Activated CD4-positive, alpha-beta T cell treated with anti-CD3 and anti-CD28 coated beads, Interleukin-2, amount 10 ng/mL, durations not matched to agents 7 days and 5 days (primary cell): ENCODE measurements at regions not wholly inside any gene's neighbourhood (a gene's known extent, or its start where the extent isn't known, plus 50 kb on each side); places are given as distances from the start of the nearest gene placed in this dataset.
"Not testable (repeated sequence)": the region's sequence is repeated elsewhere in the genome, so short reads cannot be mapped to it uniquely, and the experiment has no call there.

Source experiments
- CTCF ChIA-PET: fragments of 350-600 bp; sonication (Branson Sonifier 250); formaldehyde crosslinking; loops from one replicate; lab custom pipeline; 2021; ENCODE audit warnings: antibody characterized with exemption; lab: Charles Lee
- POLR2A ChIA-PET: fragments of 350-600 bp; sonication (Branson Sonifier 250); formaldehyde crosslinking; loops from one replicate; lab custom pipeline; 2021; ENCODE audit warnings: antibody characterized with exemption; lab: Charles Lee
- DNase-seq: peaks from one replicate; pipeline ENCODE4 v3.0.0-alpha.2; 2020
- H3K27ac Mint-ChIP-seq: one replicate; pipeline ENCODE4 v1.8.0; 2021; ENCODE audit warnings: mild to moderate bottlenecking, moderate library complexity, mixed read lengths
- H3K27me3 Mint-ChIP-seq: one replicate; pipeline ENCODE4 v1.8.0; 2021; ENCODE audit warnings: mixed read lengths
- H3K36me3 Mint-ChIP-seq: one replicate; pipeline ENCODE4 v1.8.0; 2021; ENCODE audit warnings: low read depth, mixed read lengths
- H3K4me1 Mint-ChIP-seq: one replicate; pipeline ENCODE4 v1.8.0; 2021; ENCODE audit warnings: mixed read lengths
- H3K4me3 Mint-ChIP-seq: one replicate; pipeline ENCODE4 v1.8.0; 2021; ENCODE audit warnings: mild to moderate bottlenecking, moderate library complexity, mixed read lengths
- H3K9me3 Mint-ChIP-seq: one replicate; pipeline ENCODE4 v1.8.0; 2021; ENCODE audit warnings: mixed read lengths

- H3K4me3 Mint-ChIP-seq: no peak overlapping the region
- no peak for DNase-seq
- ChIA-PET CTCF (no interaction called here), POLR2A (no interaction called here)
- no peaks in the 10 kb centered on the region for H3K9me3 Mint-ChIP-seq
- H3K27ac Mint-ChIP-seq: no peak overlapping the region
- H3K4me1 Mint-ChIP-seq: no peaks in the 10 kb centered on the region
- H3K36me3 Mint-ChIP-seq: no peaks in the 10 kb centered on the region
- H3K27me3 Mint-ChIP-seq: no peaks in the 10 kb centered on the region
These were observed 1878.4 kb downstream of the ARAP2 start for GRCh38 chr4:34365946-34366345.

GRCh38 chr4:34371676-34372075, 1872.6 kb downstream of the ARAP2 start:
- CTCF ChIA-PET: no interaction called here
- Mint-ChIP-seq H3K4me3 (no peak overlapping the region), H3K27ac (no peak overlapping the region), H3K9me3 (no peaks in the 10 kb centered on the region), H3K4me1 (no peaks in the 10 kb centered on the region), H3K36me3 (no peaks in the 10 kb centered on the region), H3K27me3 (no peaks in the 10 kb centered on the region)
- no peak for DNase-seq
- POLR2A ChIA-PET: no interaction called here

DNA sequence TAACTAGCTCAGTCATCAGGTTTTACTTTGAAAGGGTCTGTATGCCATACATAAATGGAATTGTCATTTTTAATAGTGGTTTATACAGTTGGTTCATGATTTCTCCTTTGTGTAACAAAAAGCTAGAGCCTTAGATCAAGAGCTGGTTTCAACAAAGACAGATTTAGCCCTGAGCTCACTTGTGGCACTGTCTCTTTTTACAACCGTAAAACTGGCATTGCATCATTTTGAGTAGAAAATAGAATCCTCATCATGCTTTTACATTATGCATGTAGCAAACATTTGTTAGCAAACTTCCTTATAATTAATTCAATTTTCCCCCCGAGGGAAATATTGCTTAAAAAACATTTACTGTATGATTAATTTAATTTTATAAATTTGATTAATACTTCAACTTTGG, 1871.5 kb downstream of the ARAP2 start:
- H3K4me3 Mint-ChIP-seq: no peak overlapping the region
- POLR2A ChIA-PET: no interaction called here
- H3K9me3 Mint-ChIP-seq: no peaks in the 10 kb centered on the region
- no peak for DNase-seq
- CTCF ChIA-PET: no interaction called here
- H3K36me3 Mint-ChIP-seq: no peaks in the 10 kb centered on the region
- no peak overlapping the region for H3K27ac Mint-ChIP-seq
- no peaks in the 10 kb centered on the region for H3K4me1 Mint-ChIP-seq
- H3K27me3 Mint-ChIP-seq: no peaks in the 10 kb centered on the region

- POLR2A ChIA-PET: no interaction called here
- no peaks in the 10 kb centered on the region for H3K36me3 Mint-ChIP-seq
- H3K9me3 Mint-ChIP-seq: no peaks in the 10 kb centered on the region
- no peaks in the 10 kb centered on the region for H3K4me1 Mint-ChIP-seq
- H3K27ac Mint-ChIP-seq: no peak overlapping the region
- CTCF ChIA-PET: no interaction called here
- H3K27me3 Mint-ChIP-seq: no peaks in the 10 kb centered on the region
- DNase-seq: no peak
- H3K4me3 Mint-ChIP-seq: no peak overlapping the region
These were observed 1870.9 kb downstream of the ARAP2 start for GRCh38 chr4:34373456-34373855.

GRCh38 chr4:34412233-34412632, 1832.1 kb downstream of the ARAP2 start:
- Mint-ChIP-seq H3K4me1 (no peaks in the 10 kb centered on the region), H3K36me3 (no peaks in the 10 kb centered on the region), H3K27me3 (no peaks in the 10 kb centered on the region), H3K4me3 (no peak overlapping the region), H3K27ac (no peak overlapping the region), H3K9me3 (peaks cover 8% of the 10 kb centered on the region)
- DNase-seq: no peak
- POLR2A ChIA-PET: no interaction called here
- CTCF ChIA-PET: no interaction called here

GRCh38 chr4:34412911-34413310, 1831.4 kb downstream of the ARAP2 start:
- ChIA-PET POLR2A (no interaction called here), CTCF (no interaction called here)
- no peak overlapping the region for H3K27ac Mint-ChIP-seq
- DNase-seq: no peak
- H3K4me3 Mint-ChIP-seq: no peak overlapping the region
- H3K27me3 Mint-ChIP-seq: no peaks in the 10 kb centered on the region
- peaks cover 8% of the 10 kb centered on the region for H3K9me3 Mint-ChIP-seq
- H3K36me3 Mint-ChIP-seq: no peaks in the 10 kb centered on the region
- no peaks in the 10 kb centered on the region for H3K4me1 Mint-ChIP-seq

DNA sequence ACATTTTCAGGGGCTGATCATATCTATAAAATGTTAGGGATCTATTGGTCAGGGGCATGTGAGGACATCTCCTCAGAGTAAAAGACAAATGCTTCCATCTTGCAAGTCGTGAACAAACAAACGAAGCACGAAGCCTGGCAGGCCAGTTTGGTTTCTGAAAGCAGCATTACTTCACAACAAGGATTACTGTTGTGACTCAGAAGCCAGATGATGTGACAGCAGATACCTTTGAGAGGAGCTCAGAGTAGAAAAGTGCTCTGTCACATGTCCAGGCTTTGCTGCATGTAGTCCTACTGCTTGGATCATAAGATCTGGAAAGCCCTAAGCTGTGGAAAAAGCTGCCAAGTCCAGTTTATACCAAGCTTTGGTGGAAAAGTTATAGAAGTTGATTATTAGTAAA, 1827.2 kb downstream of the ARAP2 start:
- H3K36me3 Mint-ChIP-seq: no peaks in the 10 kb centered on the region
- no peak overlapping the region for H3K27ac Mint-ChIP-seq
- no peak overlapping the region for H3K4me3 Mint-ChIP-seq
- CTCF ChIA-PET: no interaction called here
- peaks cover 7% of the 10 kb centered on the region for H3K9me3 Mint-ChIP-seq
- POLR2A ChIA-PET: no interaction called here
- no peaks in the 10 kb centered on the region for H3K27me3 Mint-ChIP-seq
- no peaks in the 10 kb centered on the region for H3K4me1 Mint-ChIP-seq
- no peak for DNase-seq

DNA sequence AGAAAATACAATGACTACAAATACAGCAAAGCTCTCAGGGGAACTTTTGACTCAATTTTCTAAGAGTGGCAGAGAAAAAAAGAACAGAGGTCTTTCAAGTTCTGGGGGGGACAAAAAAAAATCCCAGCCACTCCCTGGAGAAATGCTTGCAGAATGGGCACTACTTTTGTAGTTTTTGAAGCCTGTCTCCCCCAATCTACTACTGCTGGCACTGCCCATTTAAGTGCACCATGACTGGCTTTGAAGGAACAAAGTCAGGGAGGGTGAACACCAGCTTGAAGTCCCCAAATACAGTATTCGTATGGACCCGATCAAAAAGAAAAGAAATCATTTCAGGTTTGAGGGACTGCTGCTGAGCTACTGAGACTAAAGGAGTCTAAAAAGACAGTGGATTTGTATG, 1824.4 kb downstream of the ARAP2 start:
- ChIA-PET CTCF (no interaction called here), POLR2A (no interaction called here)
- no peaks in the 10 kb centered on the region for H3K36me3 Mint-ChIP-seq
- no peak for DNase-seq
- H3K4me3 Mint-ChIP-seq: no peak overlapping the region
- H3K9me3 Mint-ChIP-seq: peaks cover 3% of the 10 kb centered on the region
- no peaks in the 10 kb centered on the region for H3K4me1 Mint-ChIP-seq
- no peak overlapping the region for H3K27ac Mint-ChIP-seq
- no peaks in the 10 kb centered on the region for H3K27me3 Mint-ChIP-seq

GRCh38 chr4:34422472-34423175, 1821.7 kb downstream of the ARAP2 start:
- no peak overlapping the region for H3K27ac Mint-ChIP-seq
- H3K4me3 Mint-ChIP-seq: no peak overlapping the region
- no peaks in the 10 kb centered on the region for H3K36me3 Mint-ChIP-seq
- no peaks in the 10 kb centered on the region for H3K27me3 Mint-ChIP-seq
- ChIA-PET POLR2A (no interaction called here), CTCF (no interaction called here)
- H3K9me3 Mint-ChIP-seq: no peaks in the 10 kb centered on the region
- DNase-seq: no peak
- no peaks in the 10 kb centered on the region for H3K4me1 Mint-ChIP-seq

GRCh38 chr4:34432706-34433105, 1811.6 kb downstream of the ARAP2 start:
- DNase-seq: no peak
- Mint-ChIP-seq H3K4me3 (no peak overlapping the region), H3K9me3 (no peaks in the 10 kb centered on the region), H3K36me3 (no peaks in the 10 kb centered on the region), H3K27ac (no peak overlapping the region), H3K4me1 (no peaks in the 10 kb centered on the region), H3K27me3 (no peaks in the 10 kb centered on the region)
- POLR2A ChIA-PET: no interaction called here
- CTCF ChIA-PET: no interaction called here

- H3K27ac Mint-ChIP-seq, H3K9me3 Mint-ChIP-seq, H3K4me1 Mint-ChIP-seq, H3K4me3 Mint-ChIP-seq, CTCF ChIA-PET, H3K36me3 Mint-ChIP-seq, POLR2A ChIA-PET, DNase-seq, H3K27me3 Mint-ChIP-seq: not testable (repeated sequence)
These were observed 1809.9 kb downstream of the ARAP2 start for GRCh38 chr4:34434377-34434776.

DNA sequence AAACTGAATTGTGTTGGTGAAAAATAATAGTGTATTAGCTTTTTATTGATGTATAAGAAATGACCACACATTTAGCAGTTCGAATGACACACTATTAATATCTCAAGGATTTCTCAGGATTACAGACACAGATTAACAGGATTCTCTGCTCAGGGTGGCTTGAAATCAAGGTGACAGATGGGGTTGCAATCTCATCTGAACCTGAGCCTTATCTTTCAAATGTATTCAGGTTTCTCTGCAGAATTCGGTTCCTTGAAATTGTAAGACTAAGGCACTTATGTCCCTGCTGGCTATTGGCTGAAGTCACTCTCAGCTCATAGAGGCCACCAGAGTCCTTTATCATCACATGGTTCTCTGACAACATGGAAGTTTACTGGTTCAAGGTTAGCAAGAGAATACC, 1780.1 kb downstream of the ARAP2 start:
- no peaks in the 10 kb centered on the region for H3K9me3 Mint-ChIP-seq
- no peaks in the 10 kb centered on the region for H3K4me1 Mint-ChIP-seq
- ChIA-PET CTCF (no interaction called here), POLR2A (no interaction called here)
- no peaks in the 10 kb centered on the region for H3K36me3 Mint-ChIP-seq
- no peaks in the 10 kb centered on the region for H3K27me3 Mint-ChIP-seq
- H3K4me3 Mint-ChIP-seq: no peak overlapping the region
- no peak for DNase-seq
- H3K27ac Mint-ChIP-seq: no peak overlapping the region

DNA sequence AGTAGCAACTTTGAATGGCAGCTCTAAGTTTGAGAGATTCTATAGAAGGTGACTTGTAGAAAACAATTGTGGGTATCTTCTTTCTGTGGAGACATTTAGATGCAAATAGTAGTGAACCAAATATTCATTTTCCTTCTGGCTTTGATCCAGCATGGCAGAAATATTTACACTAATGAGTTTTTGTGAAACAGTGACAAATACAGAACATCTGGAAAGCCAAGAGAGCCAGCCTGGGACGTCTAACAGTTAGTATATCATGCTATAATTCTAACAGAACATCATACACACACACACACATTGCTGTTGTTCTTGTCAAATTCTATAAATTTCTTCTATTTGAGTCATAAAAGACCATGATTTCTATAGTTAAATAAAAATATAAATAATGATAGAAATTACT, 1777.9 kb downstream of the ARAP2 start:
- no peak overlapping the region for H3K27ac Mint-ChIP-seq
- no peak for DNase-seq
- no peaks in the 10 kb centered on the region for H3K9me3 Mint-ChIP-seq
- H3K36me3 Mint-ChIP-seq: no peaks in the 10 kb centered on the region
- H3K4me3 Mint-ChIP-seq: no peak overlapping the region
- no peaks in the 10 kb centered on the region for H3K4me1 Mint-ChIP-seq
- POLR2A ChIA-PET: no interaction called here
- CTCF ChIA-PET: no interaction called here
- H3K27me3 Mint-ChIP-seq: no peaks in the 10 kb centered on the region

DNA sequence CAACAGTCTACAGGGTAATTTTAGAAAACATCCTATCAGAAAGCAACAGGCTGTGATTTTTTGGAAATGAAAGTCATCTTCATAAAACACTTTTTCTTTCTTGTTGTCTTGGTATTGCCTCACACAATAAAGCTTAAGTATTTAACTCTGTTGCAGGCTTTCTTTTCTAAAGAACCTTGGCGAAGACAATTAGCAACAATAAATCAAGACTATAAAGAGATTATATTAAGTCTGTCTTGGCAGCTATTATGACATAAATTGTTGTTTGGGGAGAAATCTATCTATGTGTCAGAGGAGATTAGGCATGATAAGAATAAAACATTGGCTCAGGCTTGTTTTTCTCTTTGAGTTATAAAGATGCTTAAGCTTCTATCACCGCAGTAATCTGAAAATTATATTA, 1774.8 kb downstream of the ARAP2 start:
- H3K9me3 Mint-ChIP-seq: no peaks in the 10 kb centered on the region
- POLR2A ChIA-PET: no interaction called here
- no peak overlapping the region for H3K27ac Mint-ChIP-seq
- no peaks in the 10 kb centered on the region for H3K36me3 Mint-ChIP-seq
- H3K4me1 Mint-ChIP-seq: no peaks in the 10 kb centered on the region
- no peak for DNase-seq
- CTCF ChIA-PET: no interaction called here
- H3K27me3 Mint-ChIP-seq: no peaks in the 10 kb centered on the region
- no peak overlapping the region for H3K4me3 Mint-ChIP-seq
